AG04449 (cell line): ENCODE measurements at regions not wholly inside any gene's neighbourhood (a gene's known extent, or its start where the extent isn't known, plus 50 kb on each side); places are given as distances from the start of the nearest gene placed in this dataset.
"Not testable (repeated sequence)": the region's sequence is repeated elsewhere in the genome, so short reads cannot be mapped to it uniquely, and the experiment has no call there.

Source experiments
- CTCF ChIA-PET: fragments of 350-600 bp; formaldehyde crosslinking; extraction: SDS; loops from one replicate; lab custom pipeline; 2021; ENCODE audit warnings: antibody characterized with exemption; lab: Yijun Ruan, JAX
- POLR2A ChIA-PET: fragments of 400-600, 350-600 bp; formaldehyde crosslinking; extraction: SDS; loops from one replicate; lab custom pipeline; 2020; ENCODE audit warnings: antibody characterized with exemption, inconsistent platforms; lab: Yijun Ruan, JAX
- DNase-seq: peaks from one replicate; pipeline ENCODE4 v3.0.0-alpha.2; 2010; ENCODE audit warnings: low read depth, low spot score
- H3K4me3 ChIP-seq: 2 replicates; pipeline ENCODE4 v1.5.1; 2011; ENCODE audit warnings: low read depth, mild to moderate bottlenecking, control low read depth, low read length
- TF ChIP-seq, protein P1 (sequence below): IDR thresholded peaks from one replicate; pipeline ENCODE4 v1.5.1; 2011; ENCODE audit warnings: mild to moderate bottlenecking, moderate library complexity, low read length, control low read depth, inconsistent platforms; ENCODE audit not compliant: insufficient read depth; ENCODE audit errors: missing control alignments

DNA sequence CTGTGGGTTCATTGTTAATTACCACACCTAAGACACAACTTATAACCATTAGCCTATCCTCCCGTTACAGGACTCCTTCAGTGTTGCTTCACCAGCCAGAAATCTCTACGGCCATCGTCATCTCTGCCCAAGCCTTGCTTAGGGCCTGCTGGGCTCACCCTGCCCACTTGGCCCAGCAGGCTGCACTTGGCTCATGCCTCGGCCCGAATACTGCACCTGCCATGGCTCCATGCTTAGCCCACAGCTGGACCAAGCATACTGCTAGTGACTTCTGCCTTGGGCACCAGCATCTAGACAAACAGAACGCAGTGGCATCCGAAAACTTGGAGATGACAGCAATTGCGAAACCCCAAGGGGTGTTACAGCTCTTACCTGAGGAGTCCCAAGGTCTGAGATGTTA is 2336.0 kb upstream of the ACO1 start:
- POLR2A ChIA-PET = no interaction called here

DNA sequence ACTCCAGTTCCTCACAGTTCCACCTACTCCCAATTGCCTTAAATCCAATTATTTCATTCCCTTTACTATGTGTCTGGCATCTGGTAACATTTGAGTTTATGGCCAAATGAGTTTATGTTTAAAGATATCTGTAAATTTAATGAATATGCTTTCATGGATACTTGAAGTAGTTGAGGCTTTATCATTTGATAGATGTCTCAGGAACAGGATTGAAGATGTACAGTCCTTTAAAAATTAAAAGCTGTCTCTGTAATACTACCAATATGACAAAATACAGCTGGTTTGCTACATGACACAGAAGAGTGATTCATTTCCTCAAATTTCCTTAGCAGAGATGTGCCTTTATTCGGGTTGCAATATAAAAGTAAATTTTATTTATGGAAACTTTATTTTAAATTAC is 2326.0 kb upstream of the ACO1 start:
- ChIA-PET POLR2A (no interaction called here), CTCF (no interaction called here)
- TF ChIP-seq, protein P1, sequence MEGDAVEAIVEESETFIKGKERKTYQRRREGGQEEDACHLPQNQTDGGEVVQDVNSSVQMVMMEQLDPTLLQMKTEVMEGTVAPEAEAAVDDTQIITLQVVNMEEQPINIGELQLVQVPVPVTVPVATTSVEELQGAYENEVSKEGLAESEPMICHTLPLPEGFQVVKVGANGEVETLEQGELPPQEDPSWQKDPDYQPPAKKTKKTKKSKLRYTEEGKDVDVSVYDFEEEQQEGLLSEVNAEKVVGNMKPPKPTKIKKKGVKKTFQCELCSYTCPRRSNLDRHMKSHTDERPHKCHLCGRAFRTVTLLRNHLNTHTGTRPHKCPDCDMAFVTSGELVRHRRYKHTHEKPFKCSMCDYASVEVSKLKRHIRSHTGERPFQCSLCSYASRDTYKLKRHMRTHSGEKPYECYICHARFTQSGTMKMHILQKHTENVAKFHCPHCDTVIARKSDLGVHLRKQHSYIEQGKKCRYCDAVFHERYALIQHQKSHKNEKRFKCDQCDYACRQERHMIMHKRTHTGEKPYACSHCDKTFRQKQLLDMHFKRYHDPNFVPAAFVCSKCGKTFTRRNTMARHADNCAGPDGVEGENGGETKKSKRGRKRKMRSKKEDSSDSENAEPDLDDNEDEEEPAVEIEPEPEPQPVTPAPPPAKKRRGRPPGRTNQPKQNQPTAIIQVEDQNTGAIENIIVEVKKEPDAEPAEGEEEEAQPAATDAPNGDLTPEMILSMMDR = no peak
- DNase-seq = no peak
- H3K4me3 ChIP-seq = no peak overlapping the region

More for the DNA sequence above, 2336.0 kb upstream of the ACO1 start:
- H3K4me3 ChIP-seq = no peak overlapping the region
- CTCF ChIA-PET = no interaction called here
- TF ChIP-seq, protein P1 = no peak
- no peak for DNase-seq

DNA sequence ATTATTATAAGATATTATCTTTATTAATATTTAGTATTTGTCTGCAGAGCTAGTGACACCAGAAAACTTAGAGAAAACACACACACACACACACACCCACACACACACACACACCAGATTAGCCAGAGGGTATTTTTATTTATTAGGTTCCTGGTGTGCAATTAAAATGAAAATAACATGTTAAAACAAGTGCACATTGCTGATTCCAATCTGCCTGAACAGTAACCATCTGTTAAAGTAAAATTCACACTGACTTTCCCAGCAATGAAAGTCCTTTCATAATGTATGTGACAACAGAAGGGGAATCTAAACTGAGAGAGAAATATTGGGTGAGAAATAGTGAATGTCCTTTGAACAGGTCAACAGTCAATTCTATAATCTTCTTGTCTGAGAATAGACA is 2323.5 kb upstream of the ACO1 start:
- CTCF ChIA-PET = no interaction called here
- TF ChIP-seq, protein P1 = no peak
- POLR2A ChIA-PET = no interaction called here

DNA sequence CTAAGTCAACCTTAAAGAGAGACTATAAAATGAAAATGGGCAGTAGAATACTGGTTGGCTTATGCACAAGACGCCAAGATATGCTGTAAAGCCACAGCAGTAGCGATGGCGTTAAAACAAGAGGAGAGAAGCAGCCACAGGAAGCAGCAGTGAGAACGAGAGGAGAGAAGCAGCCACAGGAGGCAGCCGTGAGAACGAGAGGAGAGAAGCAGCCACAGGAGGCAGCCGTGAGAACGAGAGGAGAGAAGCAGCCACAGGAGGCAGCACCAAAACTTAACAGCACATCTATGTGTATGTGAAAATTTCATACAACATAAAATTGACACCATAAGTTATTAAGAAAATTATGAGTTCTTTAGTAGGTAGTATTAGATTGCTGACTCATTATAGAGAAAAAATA is 2318.6 kb upstream of the ACO1 start:
- H3K4me3 ChIP-seq = no peak overlapping the region
- no peak for DNase-seq
- ChIA-PET POLR2A (no interaction called here), CTCF (no interaction called here)
- TF ChIP-seq, protein P1 = no peak

More for the DNA sequence above, 2323.5 kb upstream of the ACO1 start:
- no peak overlapping the region for H3K4me3 ChIP-seq
- no peak for DNase-seq

DNA sequence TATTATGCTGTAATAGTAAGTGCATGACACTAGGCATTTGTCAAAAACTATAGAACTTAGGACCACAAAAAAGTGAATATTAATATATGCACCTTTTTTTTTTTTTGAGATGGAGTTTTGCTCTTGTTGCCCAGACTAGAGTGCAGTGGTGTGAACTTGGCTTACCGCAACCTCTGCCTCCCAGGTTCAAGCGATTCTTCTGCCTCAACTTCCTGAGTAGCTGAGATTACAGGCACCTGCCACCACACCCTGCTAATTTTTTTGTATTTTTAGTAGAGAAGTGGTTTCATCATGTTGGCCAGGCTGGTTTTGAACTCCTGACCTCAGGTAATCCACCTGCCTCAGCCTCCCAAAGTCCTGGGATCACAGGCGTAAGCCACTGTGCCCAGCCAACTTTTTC is 2315.2 kb upstream of the ACO1 start:
- CTCF ChIA-PET, H3K4me3 ChIP-seq, DNase-seq, POLR2A ChIA-PET: not testable (repeated sequence)

DNA sequence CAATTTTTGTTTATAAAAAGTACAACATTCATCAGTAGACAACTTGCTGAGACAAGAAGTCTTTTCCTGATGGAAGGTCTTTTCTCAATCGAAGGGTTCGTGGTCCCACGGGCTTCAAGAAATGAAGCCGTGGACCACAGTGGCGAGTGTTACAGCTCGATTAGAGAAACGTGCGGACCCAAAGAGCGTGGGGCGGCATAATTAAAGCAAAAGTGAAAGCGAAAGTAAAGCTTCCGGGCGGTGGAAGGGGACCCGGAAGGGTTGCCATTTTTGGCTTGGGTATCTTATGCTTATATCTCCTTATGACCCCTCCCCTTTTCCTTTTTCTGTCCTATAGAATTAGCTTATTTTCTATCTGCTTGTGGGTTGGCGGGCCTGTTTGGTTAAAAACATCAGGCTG is 2309.4 kb upstream of the ACO1 start:
- H3K4me3 ChIP-seq = no peak overlapping the region
- ChIA-PET CTCF (no interaction called here), POLR2A (no interaction called here)
- DNase-seq = no peak
- TF ChIP-seq, protein P1 = no peak

DNA sequence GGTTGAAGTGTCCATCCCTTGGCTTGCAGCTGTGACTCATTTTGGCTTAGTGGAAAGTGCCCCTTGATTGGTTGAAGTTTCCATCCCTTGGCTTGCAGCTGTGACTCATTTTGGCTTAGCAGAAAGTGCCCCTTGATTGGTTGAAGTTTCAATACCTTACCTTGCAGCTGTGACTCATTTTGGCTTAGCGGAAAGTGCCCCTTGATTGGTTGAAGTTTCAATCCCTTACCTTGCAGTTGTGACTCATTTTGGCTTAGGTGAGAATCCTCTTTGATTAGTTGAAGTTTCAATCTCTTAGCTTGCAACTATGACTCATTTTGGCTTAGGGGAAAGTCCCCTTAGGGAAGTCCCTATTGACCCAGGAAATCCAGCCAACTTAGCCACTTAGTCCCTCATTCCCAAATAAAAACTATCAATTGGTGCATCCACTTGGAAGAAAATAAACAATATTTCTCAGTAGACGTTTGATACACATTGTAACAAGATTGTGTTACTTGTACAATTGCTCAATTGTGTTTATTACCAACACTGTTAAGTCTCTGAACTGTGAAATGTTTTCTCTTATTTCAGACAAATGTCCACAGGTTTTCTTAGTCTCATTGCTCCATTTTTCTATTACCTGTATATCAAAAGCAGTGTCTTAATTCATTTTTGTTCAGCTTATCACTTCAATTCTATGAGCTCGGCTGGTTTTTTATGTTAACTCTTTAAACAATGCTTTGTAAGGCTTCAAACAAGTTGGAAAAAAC is 2308.8 kb upstream of the ACO1 start:
- TF ChIP-seq, protein P1 = no peak
- DNase-seq = no peak
- ChIA-PET POLR2A (no interaction called here), CTCF (no interaction called here)
- no peak overlapping the region for H3K4me3 ChIP-seq
